Mesothelial cell of epicardium (in vitro differentiated cells): ENCODE measurements at regions not wholly inside any gene's neighbourhood (a gene's known extent, or its start where the extent isn't known, plus 50 kb on each side); places are given as distances from the start of the nearest gene placed in this dataset.

Experiments
- DNase-seq, 2 experiments: peaks; one replicate each; pipeline ENCODE4 v3.0.0; 2021; ENCODE audit warnings: low spot score in 2 of 2; ENCODE audit not compliant: unreplicated experiment in 2 of 2
- H3K27ac Mint-ChIP-seq: 2 replicates; pipeline ENCODE4 v1.8.0; 2021; ENCODE audit warnings: mixed read lengths
- H3K27me3 Mint-ChIP-seq: 2 replicates; pipeline ENCODE4 v1.8.0; 2021; ENCODE audit warnings: low read depth, mixed read lengths
- H3K36me3 Mint-ChIP-seq: 2 replicates; pipeline ENCODE4 v1.8.0; 2021; ENCODE audit warnings: mixed read lengths
- H3K4me1 Mint-ChIP-seq: 2 replicates; pipeline ENCODE4 v1.8.0; 2021; ENCODE audit warnings: mixed read lengths
- H3K4me3 Mint-ChIP-seq: 2 replicates; pipeline ENCODE4 v1.8.0; 2021; ENCODE audit warnings: mild to moderate bottlenecking, moderate library complexity, mixed read lengths
- H3K9me3 Mint-ChIP-seq: 2 replicates; pipeline ENCODE4 v1.8.0; 2021; ENCODE audit warnings: mixed read lengths
- TF ChIP-seq, protein P1 (sequence below): fragments of 200-600 bp; sonication (generic); IDR thresholded peaks from one replicate; pipeline ENCODE4 v1.5.0; 2021; ENCODE audit warnings: antibody characterized with exemption; ENCODE audit not compliant: unreplicated experiment

DNA sequence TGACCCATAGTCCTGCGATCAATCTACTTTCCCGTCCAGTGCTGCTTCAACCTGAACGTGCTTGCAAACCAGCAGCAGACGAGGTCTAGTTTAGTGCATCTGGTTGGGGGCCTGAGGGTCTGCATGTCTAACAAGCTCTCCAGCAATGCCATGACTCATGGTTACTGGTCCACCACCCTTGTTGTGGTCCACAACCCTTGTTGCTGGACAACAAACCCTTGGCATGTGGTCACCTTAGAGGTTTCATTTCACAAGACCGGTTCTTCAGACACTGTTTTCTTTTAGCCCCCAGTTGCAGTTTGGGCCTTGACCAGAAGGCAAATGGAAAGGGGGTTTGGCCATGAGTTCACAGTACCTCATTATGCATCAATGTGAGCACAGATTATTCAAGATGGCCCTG is 424.8 kb downstream of the QKI start:
- no peaks in the 10 kb centered on the region for H3K36me3 Mint-ChIP-seq
- H3K27ac Mint-ChIP-seq, result no peak overlapping the region

DNA sequence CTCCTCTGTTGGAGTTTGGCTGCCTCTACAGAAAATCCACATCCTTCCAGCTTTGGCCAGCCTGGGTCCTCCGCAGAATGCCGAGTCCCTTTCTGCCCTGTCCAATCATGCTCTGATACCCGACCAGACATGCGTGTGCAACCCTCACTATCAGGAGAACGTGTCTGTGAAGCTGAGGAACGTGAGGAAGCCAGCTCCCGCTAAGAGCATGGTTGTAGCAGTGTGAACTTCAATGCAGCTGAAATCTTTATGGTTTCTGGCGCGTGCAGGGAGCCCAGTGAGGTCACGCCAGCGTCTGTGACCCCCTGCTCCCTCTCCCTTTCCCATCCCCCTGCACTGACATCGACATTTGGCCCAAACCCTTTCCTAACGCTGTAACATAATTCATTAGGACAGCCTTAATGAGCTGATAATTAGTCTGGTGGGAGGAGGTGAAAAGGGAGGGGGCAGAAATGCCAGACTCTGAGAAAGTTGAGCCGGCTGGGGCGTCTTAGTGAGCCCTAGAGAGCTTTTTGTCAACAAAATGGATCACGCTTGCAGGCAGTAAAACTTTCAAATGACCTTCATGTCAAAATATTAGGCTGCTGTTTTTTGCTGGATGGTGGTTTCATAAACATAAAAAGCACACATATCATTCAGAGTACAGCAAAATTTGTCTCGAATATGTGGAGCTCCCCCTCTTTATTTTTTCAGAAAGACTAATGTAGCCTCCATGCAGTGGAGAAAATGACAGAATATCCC is 423.3 kb downstream of the QKI start:
- Mint-ChIP-seq H3K9me3 (peaks cover 17% of the 10 kb centered on the region), H3K27ac (no peak overlapping the region), H3K27me3 (no peaks in the 10 kb centered on the region), H3K4me1 (peaks cover 22% of the 10 kb centered on the region), H3K36me3 (no peaks in the 10 kb centered on the region), H3K4me3 (peak overlapping the region; percentile 42)
- TF ChIP-seq, protein P1, sequence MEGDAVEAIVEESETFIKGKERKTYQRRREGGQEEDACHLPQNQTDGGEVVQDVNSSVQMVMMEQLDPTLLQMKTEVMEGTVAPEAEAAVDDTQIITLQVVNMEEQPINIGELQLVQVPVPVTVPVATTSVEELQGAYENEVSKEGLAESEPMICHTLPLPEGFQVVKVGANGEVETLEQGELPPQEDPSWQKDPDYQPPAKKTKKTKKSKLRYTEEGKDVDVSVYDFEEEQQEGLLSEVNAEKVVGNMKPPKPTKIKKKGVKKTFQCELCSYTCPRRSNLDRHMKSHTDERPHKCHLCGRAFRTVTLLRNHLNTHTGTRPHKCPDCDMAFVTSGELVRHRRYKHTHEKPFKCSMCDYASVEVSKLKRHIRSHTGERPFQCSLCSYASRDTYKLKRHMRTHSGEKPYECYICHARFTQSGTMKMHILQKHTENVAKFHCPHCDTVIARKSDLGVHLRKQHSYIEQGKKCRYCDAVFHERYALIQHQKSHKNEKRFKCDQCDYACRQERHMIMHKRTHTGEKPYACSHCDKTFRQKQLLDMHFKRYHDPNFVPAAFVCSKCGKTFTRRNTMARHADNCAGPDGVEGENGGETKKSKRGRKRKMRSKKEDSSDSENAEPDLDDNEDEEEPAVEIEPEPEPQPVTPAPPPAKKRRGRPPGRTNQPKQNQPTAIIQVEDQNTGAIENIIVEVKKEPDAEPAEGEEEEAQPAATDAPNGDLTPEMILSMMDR, result no peak
- no peak for DNase-seq

More for the DNA sequence above, 424.8 kb downstream of the QKI start:
- no peak for DNase-seq
- Mint-ChIP-seq H3K4me1 (peaks cover 22% of the 10 kb centered on the region), H3K4me3 (no peak overlapping the region), H3K27me3 (no peaks in the 10 kb centered on the region), H3K9me3 (peaks cover 17% of the 10 kb centered on the region)
- TF ChIP-seq, protein P1, result no peak

DNA sequence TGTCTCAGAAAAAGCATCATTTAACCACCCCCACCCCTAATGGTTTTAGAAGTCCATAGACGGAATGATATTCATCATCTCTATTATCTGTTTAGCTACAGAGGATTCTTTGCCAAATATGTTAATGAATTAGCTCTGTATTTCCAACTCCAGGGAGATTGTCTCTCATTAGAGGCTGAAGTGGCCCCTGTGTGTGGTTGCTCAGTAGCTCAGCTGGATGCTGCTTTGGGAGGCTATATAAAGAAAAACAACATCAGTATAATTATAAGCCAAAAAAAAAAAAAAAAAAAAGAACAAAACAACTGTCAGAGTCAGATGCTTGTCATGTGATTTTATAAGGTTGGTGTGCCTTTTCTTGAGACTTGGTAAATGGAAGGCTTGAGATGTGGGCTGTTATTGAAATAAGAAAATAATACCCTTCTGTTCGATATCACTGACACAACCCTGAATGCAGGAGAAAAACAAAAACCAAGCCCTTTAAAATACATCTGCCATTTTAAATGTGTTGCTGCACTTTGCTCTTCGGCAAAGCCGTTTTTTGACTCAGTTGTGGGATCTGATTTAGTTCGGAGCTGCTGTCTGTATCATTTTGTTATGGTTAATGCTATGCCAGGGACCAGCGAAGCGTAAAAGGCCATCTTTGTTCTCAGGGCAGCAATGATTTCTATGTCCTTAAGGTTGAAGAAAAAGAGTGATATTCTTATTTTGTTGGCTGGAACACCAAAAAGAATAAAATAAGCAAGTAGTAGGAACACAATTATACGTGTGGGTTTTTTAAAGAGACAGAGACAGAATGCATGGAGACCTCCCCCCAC is 422.6 kb downstream of the QKI start:
- H3K27ac Mint-ChIP-seq, result no peak overlapping the region
- no peak overlapping the region for H3K4me3 Mint-ChIP-seq
- H3K9me3 Mint-ChIP-seq, result peaks cover 13% of the 10 kb centered on the region
- peaks cover 22% of the 10 kb centered on the region for H3K4me1 Mint-ChIP-seq
- TF ChIP-seq, protein P1, result no peak
- H3K27me3 Mint-ChIP-seq, result no peaks in the 10 kb centered on the region
- no peak for DNase-seq
- H3K36me3 Mint-ChIP-seq, result no peaks in the 10 kb centered on the region

DNA sequence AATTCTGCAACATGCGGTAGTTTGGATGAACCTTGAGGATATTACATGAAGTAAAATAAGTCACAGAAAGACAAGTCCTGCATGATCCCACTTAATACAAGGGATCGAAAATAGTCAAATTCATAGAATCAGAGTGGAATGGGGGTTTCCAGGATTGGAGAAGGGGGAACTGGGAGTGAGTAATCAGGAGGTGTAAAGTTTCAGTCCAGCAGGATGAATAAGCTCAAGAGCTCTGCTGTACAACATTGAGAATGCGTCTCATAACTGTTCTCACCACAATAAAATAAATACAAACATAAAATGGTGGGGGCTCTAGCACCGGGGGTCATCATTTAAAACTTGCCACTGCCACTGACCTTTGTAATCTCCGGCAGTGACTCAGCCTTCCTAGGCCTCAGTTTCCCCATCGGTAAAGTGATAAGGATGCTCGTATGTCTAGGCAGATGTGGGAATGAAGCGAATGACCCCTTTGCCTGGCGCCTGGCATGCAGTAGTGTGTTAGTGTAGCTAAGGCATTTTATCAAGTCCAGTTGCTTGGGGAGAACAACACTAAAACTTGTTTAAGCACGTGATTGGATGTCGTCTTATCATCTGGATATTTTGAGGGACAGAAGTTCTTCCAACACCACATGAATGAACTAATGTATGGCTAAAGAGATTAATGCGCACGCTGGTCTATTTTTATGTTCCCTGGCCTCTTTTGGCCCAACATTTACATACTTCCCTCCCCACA is 421.1 kb downstream of the QKI start:
- H3K4me1 Mint-ChIP-seq, result peaks cover 22% of the 10 kb centered on the region
- TF ChIP-seq, protein P1, result no peak
- no peak for DNase-seq
- no peaks in the 10 kb centered on the region for H3K27me3 Mint-ChIP-seq
- H3K9me3 Mint-ChIP-seq, result peaks cover 17% of the 10 kb centered on the region
- H3K4me3 Mint-ChIP-seq, result no peak overlapping the region
- H3K27ac Mint-ChIP-seq, result no peak overlapping the region
- H3K36me3 Mint-ChIP-seq, result no peaks in the 10 kb centered on the region

DNA sequence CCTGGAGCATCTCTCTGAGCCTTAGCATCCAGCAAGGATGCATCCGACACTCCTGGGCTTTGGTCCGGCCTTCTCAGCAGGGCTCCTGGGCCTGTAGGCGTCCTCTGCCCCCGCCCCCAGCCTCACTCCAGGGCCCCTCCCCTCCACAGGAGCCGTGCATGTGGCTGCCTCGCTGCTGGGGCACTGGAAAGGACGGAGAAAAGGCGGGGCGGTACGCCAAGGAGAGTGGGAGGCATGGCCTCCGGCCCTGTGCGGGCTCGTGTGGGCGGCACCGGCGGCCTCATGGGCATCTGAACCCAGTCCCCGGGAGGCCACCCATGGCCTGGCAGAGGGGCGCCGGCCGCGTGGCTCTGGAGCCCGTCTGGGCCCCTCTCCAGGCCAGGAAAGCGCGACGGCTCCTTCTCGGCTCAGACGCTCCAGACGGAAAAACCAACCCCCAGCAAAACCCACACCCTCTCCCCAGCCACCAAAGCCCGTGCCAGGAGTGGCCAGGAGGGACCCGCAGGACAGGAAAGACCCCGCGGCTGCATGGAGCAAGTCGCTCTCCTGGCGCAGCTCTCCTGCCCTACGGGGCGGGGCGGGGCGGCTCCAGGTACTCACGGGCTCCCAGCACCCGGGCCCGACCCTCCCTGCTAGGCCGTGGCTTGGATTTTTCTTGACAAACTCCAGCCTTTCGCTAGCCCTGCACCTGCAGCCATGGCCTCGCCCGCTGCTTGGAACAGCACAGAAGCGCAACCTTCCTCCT is 419.9 kb downstream of the QKI start:
- Mint-ChIP-seq H3K9me3 (peaks cover 17% of the 10 kb centered on the region), H3K36me3 (no peaks in the 10 kb centered on the region), H3K27me3 (no peaks in the 10 kb centered on the region), H3K4me3 (no peak overlapping the region), H3K4me1 (peaks cover 22% of the 10 kb centered on the region), H3K27ac (no peak overlapping the region)
- TF ChIP-seq, protein P1, result no peak
- no peak for DNase-seq
